ENCODE measurements at regions not wholly inside any gene's neighbourhood (a gene's known extent, or its start where the extent isn't known, plus 50 kb on each side); places are given as distances from the start of the nearest gene placed in this dataset.

DNA sequence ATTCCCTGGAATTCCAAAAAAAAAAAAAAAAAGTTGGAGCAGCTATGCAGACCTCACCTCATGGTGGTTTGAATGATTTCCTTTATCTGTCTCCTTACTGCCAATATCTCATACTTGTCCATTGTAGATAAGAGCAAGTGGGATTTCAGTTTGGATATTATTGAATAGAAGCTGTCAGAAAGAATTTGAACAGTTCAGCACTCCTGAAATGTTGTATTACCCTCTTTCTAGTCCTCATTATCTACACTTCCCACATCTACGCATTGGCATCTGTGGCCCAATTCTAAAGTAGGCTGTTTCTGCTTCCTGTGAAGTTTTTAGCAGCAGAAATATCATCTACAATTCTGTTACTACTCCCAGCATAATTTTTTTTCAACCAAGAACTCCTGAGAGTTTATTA is 68.2 kb upstream of the KHDRBS2 start:
- Histone ChIP-seq H3K27me3 (ENCODE audit: control insufficient read depth in 5 of 5, insufficient read depth in 4 of 5, low read length in 5 of 5) (no peaks in the 10 kb centered on the region), H3K36me3 (ENCODE audit: control insufficient read depth in 5 of 5, insufficient read depth in 5 of 5, low read length in 5 of 5) (no peaks in the 10 kb centered on the region), H3K9me3 (ENCODE audit: control insufficient read depth in 5 of 5, low read length in 5 of 5) (peaks cover 0 to 4% (median 0%) of the 10 kb centered on the region in 5 donors), H3K4me1 (ENCODE audit: control insufficient read depth in 5 of 5, insufficient read depth in 5 of 5, low read length in 5 of 5) (no peaks in the 10 kb centered on the region), H3K27ac (ENCODE audit: low read depth, low read length) (no peak overlapping the region), H3K9ac (ENCODE audit: low read length in 5 of 5) (no peak overlapping the region), H3K4me3 (ENCODE audit: low read depth in 1 of 5, low read length in 5 of 5) (no peak overlapping the region)

DNA sequence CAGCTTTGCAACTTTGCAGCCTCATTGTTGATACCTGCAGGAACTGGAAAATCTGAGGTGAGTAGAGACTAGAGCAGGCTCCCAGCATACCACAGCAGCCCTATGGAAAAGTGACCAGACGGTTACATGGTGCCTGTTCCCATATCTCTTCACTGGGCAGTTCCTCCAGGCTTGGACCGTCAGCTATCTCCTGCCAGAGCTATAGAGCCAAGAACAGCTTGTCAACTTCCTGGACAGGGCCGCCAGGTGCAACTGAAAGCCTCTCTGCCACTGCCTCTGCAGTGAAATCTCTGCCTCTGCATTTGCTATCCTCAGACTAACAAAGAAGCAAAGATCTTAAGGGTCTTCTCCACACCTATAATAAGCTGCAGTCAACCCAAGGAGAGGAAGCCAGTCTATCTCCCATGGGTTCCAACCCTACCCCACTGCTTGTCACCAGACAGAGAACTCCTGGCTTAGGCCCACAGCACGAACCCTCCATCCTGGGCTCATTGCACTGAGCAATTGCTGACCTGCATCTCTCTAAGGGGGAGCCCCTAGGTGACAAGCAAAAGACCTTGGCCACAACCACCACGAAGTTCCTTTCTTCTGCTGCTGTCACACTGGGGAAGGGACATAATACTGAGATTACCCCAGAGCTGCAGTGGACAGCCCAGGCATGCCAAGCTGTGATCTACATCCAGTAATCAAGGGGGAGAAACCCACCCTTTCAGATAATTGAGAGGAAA is 60.1 kb upstream of the KHDRBS2 start:
- Histone ChIP-seq H3K4me1 (ENCODE audit: control insufficient read depth in 5 of 5, insufficient read depth in 5 of 5, low read length in 5 of 5) (no peaks in the 10 kb centered on the region), H3K9me3 (ENCODE audit: control insufficient read depth in 5 of 5, low read length in 5 of 5) (peaks cover 0 to 9% (median 0%) of the 10 kb centered on the region in 5 donors), H3K27ac (ENCODE audit: low read depth, low read length) (no peak overlapping the region), H3K27me3 (ENCODE audit: control insufficient read depth in 5 of 5, insufficient read depth in 4 of 5, low read length in 5 of 5) (no peaks in the 10 kb centered on the region), H3K36me3 (ENCODE audit: control insufficient read depth in 5 of 5, insufficient read depth in 5 of 5, low read length in 5 of 5) (no peaks in the 10 kb centered on the region), H3K4me3 (ENCODE audit: low read depth in 1 of 5, low read length in 5 of 5) (no peak overlapping the region), H3K9ac (ENCODE audit: low read length in 5 of 5) (no peak overlapping the region)

DNA sequence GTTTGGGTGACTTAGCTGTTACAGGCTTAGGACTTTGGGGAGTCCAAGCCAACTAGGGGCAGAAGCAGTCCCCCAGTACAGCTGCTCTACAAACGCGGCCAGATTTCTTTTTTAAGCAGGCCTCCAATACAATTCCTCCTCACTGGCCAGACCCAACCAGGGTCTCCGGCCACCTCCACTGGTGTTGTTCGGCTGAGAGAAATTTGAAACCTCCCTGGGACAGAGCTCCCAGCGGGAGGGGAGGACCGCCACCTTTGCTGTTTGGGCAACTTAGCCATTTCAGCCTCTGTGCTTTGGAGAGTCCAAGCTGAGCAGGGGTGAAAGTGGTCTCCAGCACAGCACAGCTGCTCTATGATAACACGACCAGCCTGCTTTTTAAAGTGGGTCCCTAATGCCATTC is 59.4 kb upstream of the KHDRBS2 start:
- Histone ChIP-seq H3K27me3 (ENCODE audit: control insufficient read depth in 5 of 5, insufficient read depth in 4 of 5, low read length in 5 of 5) (no peaks in the 10 kb centered on the region), H3K4me1 (ENCODE audit: control insufficient read depth in 5 of 5, insufficient read depth in 5 of 5, low read length in 5 of 5) (no peaks in the 10 kb centered on the region), H3K27ac (ENCODE audit: low read depth, low read length) (no peak overlapping the region), H3K9me3 (ENCODE audit: control insufficient read depth in 5 of 5, low read length in 5 of 5) (peaks cover 0 to 9% (median 0%) of the 10 kb centered on the region in 5 donors), H3K4me3 (ENCODE audit: low read depth in 1 of 5, low read length in 5 of 5) (no peak overlapping the region), H3K36me3 (ENCODE audit: control insufficient read depth in 5 of 5, insufficient read depth in 5 of 5, low read length in 5 of 5) (no peaks in the 10 kb centered on the region), H3K9ac (ENCODE audit: low read length in 5 of 5) (no peak overlapping the region)

DNA sequence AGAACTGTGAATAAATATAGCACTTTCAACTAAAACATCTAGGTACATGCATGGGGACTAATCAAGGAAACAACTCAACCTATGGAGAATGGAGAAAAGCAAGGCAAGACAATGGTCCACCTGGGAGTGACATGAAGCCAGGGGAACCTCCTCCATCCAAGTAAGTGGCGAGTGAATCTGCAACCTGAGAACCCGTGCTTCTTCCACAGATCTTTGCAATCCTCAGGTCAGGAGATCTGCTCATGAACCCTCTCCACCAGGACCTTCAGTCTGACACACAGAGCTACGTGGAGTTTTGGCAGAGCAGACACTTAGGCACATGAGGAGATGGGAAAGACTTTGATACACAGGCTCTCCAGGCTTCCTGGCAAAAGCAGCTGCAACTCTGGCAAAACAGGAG is 58.8 kb upstream of the KHDRBS2 start:
- Histone ChIP-seq H3K36me3 (ENCODE audit: control insufficient read depth in 5 of 5, insufficient read depth in 5 of 5, low read length in 5 of 5) (no peaks in the 10 kb centered on the region), H3K9me3 (ENCODE audit: control insufficient read depth in 5 of 5, low read length in 5 of 5) (peaks cover 0 to 9% (median 0%) of the 10 kb centered on the region in 5 donors), H3K4me3 (ENCODE audit: low read depth in 1 of 5, low read length in 5 of 5) (no peak overlapping the region), H3K27me3 (ENCODE audit: control insufficient read depth in 5 of 5, insufficient read depth in 4 of 5, low read length in 5 of 5) (no peaks in the 10 kb centered on the region), H3K9ac (ENCODE audit: low read length in 5 of 5) (no peak overlapping the region), H3K27ac (ENCODE audit: low read depth, low read length) (no peak overlapping the region), H3K4me1 (ENCODE audit: control insufficient read depth in 5 of 5, insufficient read depth in 5 of 5, low read length in 5 of 5) (no peaks in the 10 kb centered on the region)

DNA sequence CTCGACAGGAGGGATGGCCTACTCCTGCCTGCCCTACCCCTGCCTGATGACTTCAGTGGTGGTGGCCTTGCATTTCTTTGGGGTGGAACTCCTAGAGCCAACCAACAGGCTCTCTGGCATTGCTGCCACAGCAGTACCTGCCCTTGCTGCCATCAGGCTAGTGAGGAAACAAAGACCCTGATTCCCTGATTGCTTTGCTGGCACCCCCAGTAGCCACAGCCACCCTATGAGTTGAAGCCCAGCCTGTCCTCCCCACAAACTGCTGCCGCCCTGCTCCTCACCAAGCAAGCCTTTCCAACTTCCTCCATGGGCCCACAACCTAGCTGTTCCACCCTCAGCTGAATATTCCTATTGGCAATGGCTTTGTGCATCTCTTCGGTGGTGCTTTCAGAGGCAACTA is 52.5 kb upstream of the KHDRBS2 start:
- H3K9me3 ChIP-seq (ENCODE audit: control insufficient read depth in 5 of 5, low read length in 5 of 5), result peaks cover 0 to 3% (median 0%) of the 10 kb centered on the region in 5 donors
- no peaks in the 10 kb centered on the region for H3K36me3 ChIP-seq (ENCODE audit: control insufficient read depth in 5 of 5, insufficient read depth in 5 of 5, low read length in 5 of 5)
- no peak overlapping the region for H3K27ac ChIP-seq (ENCODE audit: low read depth, low read length)

More for the DNA sequence above, 52.5 kb upstream of the KHDRBS2 start:
- no peaks in the 10 kb centered on the region for H3K4me1 ChIP-seq (ENCODE audit: control insufficient read depth in 5 of 5, insufficient read depth in 5 of 5, low read length in 5 of 5)
- no peak overlapping the region for H3K4me3 ChIP-seq (ENCODE audit: low read depth in 1 of 5, low read length in 5 of 5)
- H3K27me3 ChIP-seq (ENCODE audit: control insufficient read depth in 5 of 5, insufficient read depth in 4 of 5, low read length in 5 of 5), result peaks cover 0 to 3% (median 0%) of the 10 kb centered on the region in 5 donors
- H3K9ac ChIP-seq (ENCODE audit: low read length in 5 of 5), result no peak overlapping the region
